ENCODE measurements at regions not wholly inside any gene's neighbourhood (a gene's known extent, or its start where the extent isn't known, plus 50 kb on each side); places are given as distances from the start of the nearest gene placed in this dataset.
A peak's percentile ranks its signal among the peaks of the same experiment; 100 is the strongest.

- Mint-ChIP-seq H3K27ac (no peak overlapping the region), H3K4me1 (ENCODE audit: unreplicated experiment) (no peaks in the 10 kb centered on the region), H3K36me3 (no peaks in the 10 kb centered on the region), H3K4me3 (no peak overlapping the region), H3K27me3 (peaks cover 3% of the 10 kb centered on the region), H3K9me3 (no peaks in the 10 kb centered on the region)
- DNase-seq (ENCODE audit: extremely low spot score, unreplicated experiment), result no peak
- TF ChIP-seq, protein P1, sequence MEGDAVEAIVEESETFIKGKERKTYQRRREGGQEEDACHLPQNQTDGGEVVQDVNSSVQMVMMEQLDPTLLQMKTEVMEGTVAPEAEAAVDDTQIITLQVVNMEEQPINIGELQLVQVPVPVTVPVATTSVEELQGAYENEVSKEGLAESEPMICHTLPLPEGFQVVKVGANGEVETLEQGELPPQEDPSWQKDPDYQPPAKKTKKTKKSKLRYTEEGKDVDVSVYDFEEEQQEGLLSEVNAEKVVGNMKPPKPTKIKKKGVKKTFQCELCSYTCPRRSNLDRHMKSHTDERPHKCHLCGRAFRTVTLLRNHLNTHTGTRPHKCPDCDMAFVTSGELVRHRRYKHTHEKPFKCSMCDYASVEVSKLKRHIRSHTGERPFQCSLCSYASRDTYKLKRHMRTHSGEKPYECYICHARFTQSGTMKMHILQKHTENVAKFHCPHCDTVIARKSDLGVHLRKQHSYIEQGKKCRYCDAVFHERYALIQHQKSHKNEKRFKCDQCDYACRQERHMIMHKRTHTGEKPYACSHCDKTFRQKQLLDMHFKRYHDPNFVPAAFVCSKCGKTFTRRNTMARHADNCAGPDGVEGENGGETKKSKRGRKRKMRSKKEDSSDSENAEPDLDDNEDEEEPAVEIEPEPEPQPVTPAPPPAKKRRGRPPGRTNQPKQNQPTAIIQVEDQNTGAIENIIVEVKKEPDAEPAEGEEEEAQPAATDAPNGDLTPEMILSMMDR (conservative IDR thresholded peaks at IDR 0.05), result no peak
Measured at GRCh38 chr12:77160931-77161330, 95.6 kb upstream of the E2F7 start.

DNA sequence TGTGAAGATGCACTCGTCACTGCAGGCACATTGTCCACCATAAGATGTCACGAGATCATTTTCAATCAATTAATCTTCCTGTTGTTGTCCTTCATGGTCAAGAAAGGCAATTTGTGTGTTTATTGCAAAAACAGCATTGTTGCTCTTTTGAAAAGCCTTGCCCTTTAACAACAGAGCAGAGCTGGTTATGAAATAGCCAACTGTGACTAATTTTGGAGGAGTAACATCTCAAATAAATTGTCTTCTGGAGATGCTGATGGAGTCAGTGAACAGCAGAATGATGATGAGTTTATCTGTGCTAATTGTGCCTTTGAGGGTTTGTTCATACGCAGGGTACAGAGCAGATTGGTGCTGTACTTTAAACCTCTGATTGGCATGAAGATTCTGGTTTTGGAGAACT is 88.3 kb upstream of the E2F7 start:
- no peak overlapping the region for H3K27ac Mint-ChIP-seq
- peaks cover 6% of the 10 kb centered on the region for H3K4me1 Mint-ChIP-seq (ENCODE audit: unreplicated experiment)
- H3K4me3 Mint-ChIP-seq, result no peak overlapping the region
- H3K36me3 Mint-ChIP-seq, result no peaks in the 10 kb centered on the region
- TF ChIP-seq, protein P1 (conservative IDR thresholded peaks at IDR 0.05), result no peak
- no peaks in the 10 kb centered on the region for H3K27me3 Mint-ChIP-seq
- no peak for DNase-seq (ENCODE audit: extremely low spot score, unreplicated experiment)
- H3K9me3 Mint-ChIP-seq, result no peaks in the 10 kb centered on the region

DNA sequence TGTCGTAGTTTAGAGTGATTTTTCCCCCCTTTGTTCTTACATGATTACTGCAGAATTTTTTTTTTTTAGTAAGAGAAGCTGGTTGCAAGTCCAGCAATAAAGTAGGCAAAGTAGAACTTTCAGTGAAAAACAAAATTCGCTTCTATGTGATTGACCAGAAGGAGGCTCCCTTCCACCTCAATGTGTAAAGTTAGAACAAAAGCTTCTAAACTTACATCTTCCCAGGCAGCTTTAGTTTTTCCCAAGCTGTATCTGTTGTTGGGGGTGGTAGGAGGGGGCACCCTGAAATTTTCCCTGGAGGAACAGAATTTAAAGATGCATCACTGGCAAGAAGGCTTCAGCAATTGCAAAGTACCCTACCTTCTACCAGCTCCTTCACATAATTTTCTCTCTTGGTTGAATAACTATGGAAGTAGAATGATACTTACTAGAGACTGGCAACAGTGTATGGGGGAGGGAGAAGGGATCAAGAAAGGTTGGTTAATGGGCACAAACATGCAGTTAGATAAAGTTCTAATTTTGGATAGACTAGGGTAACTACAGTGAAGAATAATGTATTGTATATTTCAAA is 87.3 kb upstream of the E2F7 start:
- H3K9me3 Mint-ChIP-seq, result no peaks in the 10 kb centered on the region
- no peak for DNase-seq (ENCODE audit: extremely low spot score, unreplicated experiment)
- TF ChIP-seq, protein P1 (conservative IDR thresholded peaks at IDR 0.05), result peak; percentile 75
- H3K4me3 Mint-ChIP-seq, result no peak overlapping the region
- no peaks in the 10 kb centered on the region for H3K36me3 Mint-ChIP-seq
- no peaks in the 10 kb centered on the region for H3K27me3 Mint-ChIP-seq
- H3K4me1 Mint-ChIP-seq (ENCODE audit: unreplicated experiment), result peaks cover 6% of the 10 kb centered on the region
- H3K27ac Mint-ChIP-seq, result no peak overlapping the region

DNA sequence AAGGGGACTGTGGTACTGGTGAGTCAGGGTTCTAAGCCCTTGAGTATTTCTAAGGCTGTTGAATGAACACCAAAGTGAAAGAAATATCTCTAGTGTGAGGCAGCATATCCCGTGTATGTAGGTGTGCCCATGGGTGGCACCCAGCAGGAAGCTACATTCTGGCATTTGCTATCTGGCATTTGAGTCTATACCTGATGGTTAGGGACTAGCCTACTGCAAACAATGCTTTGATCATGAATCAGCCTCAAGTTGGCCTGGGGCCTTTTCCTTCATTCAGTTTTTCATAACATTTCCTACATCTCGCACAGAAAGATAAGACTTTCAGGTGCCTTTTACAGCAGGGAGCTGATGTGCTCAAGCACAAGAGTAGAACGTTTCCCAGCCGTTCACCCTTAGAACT is 85.7 kb upstream of the E2F7 start:
- DNase-seq (ENCODE audit: extremely low spot score, unreplicated experiment), result no peak
- H3K9me3 Mint-ChIP-seq, result no peaks in the 10 kb centered on the region
- TF ChIP-seq, protein P1 (conservative IDR thresholded peaks at IDR 0.05), result no peak
- no peaks in the 10 kb centered on the region for H3K27me3 Mint-ChIP-seq
- no peak overlapping the region for H3K27ac Mint-ChIP-seq
- no peak overlapping the region for H3K4me3 Mint-ChIP-seq
- no peaks in the 10 kb centered on the region for H3K36me3 Mint-ChIP-seq
- peaks cover 6% of the 10 kb centered on the region for H3K4me1 Mint-ChIP-seq (ENCODE audit: unreplicated experiment)

- DNase-seq (ENCODE audit: extremely low spot score, unreplicated experiment), result peak; percentile 72
- no peak overlapping the region for H3K27ac Mint-ChIP-seq
- H3K4me1 Mint-ChIP-seq (ENCODE audit: unreplicated experiment), result no peaks in the 10 kb centered on the region
- H3K4me3 Mint-ChIP-seq, result no peak overlapping the region
- peaks cover 5% of the 10 kb centered on the region for H3K9me3 Mint-ChIP-seq
- peaks cover 4% of the 10 kb centered on the region for H3K27me3 Mint-ChIP-seq
- TF ChIP-seq, protein P1 (conservative IDR thresholded peaks at IDR 0.05), result no peak
- no peaks in the 10 kb centered on the region for H3K36me3 Mint-ChIP-seq
Measured at GRCh38 chr12:77133566-77133965, 68.2 kb upstream of the E2F7 start.
